C1 segment of cervical spinal cord (tissue), 14 donors: ENCODE measurements at regions not wholly inside any gene's neighbourhood (a gene's known extent, or its start where the extent isn't known, plus 50 kb on each side); places are given as distances from the start of the nearest gene placed in this dataset.

Source experiments
- DNase-seq, 14 donors: peaks; one replicate each; lab custom pipeline; 2025; lab: John Stamatoyannopoulos, UW

GRCh38 chr21:24737296-24737850, 869.9 kb downstream of the MRPL39 start:
- DNase-seq: no peak

- DNase-seq: no peak
Measured at GRCh38 chr21:24730661-24731060, 876.6 kb downstream of the MRPL39 start.

GRCh38 chr21:24729568-24729967, 877.7 kb downstream of the MRPL39 start:
- no peak for DNase-seq

GRCh38 chr21:24727803-24728440, 879.4 kb downstream of the MRPL39 start:
- no peak for DNase-seq

- no peak for DNase-seq
Measured at GRCh38 chr21:24716281-24716918, 890.9 kb downstream of the MRPL39 start.

GRCh38 chr21:24714646-24715200, 892.6 kb downstream of the MRPL39 start:
- DNase-seq: no peak

GRCh38 chr21:24705201-24705600, 902.1 kb downstream of the MRPL39 start:
- peak in 1 of 14 donors; percentile 15 for DNase-seq

GRCh38 chr21:24693779-24694178, 913.5 kb downstream of the MRPL39 start:
- DNase-seq: no peak

- no peak for DNase-seq
Measured at GRCh38 chr21:24681456-24681855, 925.8 kb downstream of the MRPL39 start.

- no peak for DNase-seq
Measured at GRCh38 chr21:24671901-24672300, 935.4 kb downstream of the MRPL39 start.

GRCh38 chr21:24658926-24659325, 948.4 kb downstream of the MRPL39 start:
- no peak for DNase-seq

- DNase-seq: no peak
Measured at GRCh38 chr21:24658026-24658425, 949.3 kb downstream of the MRPL39 start.

- no peak for DNase-seq
Measured at GRCh38 chr21:24649691-24650090, 957.6 kb downstream of the MRPL39 start.

- DNase-seq: no peak
Measured at GRCh38 chr21:24636696-24637095, 970.6 kb downstream of the MRPL39 start.

GRCh38 chr21:24634749-24635148, 972.5 kb downstream of the MRPL39 start:
- DNase-seq: no peak

- no peak for DNase-seq
Measured at GRCh38 chr21:24628536-24628935, 978.7 kb downstream of the MRPL39 start.

GRCh38 chr21:24628046-24628445, 979.2 kb downstream of the MRPL39 start:
- no peak for DNase-seq

GRCh38 chr21:24617819-24618218, 989.5 kb downstream of the MRPL39 start:
- DNase-seq: no peak

GRCh38 chr21:24594082-24594481, 1013.2 kb downstream of the MRPL39 start:
- DNase-seq: no peak

- peak in 1 of 14 donors; percentile 57 for DNase-seq
Measured at GRCh38 chr21:24590261-24590660, 1017.0 kb downstream of the MRPL39 start.

GRCh38 chr21:24583473-24583872, 1023.8 kb downstream of the MRPL39 start:
- no peak for DNase-seq

GRCh38 chr21:24577301-24577700, 1030.0 kb downstream of the MRPL39 start:
- DNase-seq: no peak

- no peak for DNase-seq
Measured at GRCh38 chr21:24561291-24561690, 1046.0 kb downstream of the MRPL39 start.
